ENCODE measurements at regions not wholly inside any gene's neighbourhood (a gene's known extent, or its start where the extent isn't known, plus 50 kb on each side); places are given as distances from the start of the nearest gene placed in this dataset.

- no peak overlapping the region for H3K27ac ChIP-seq
- no peaks in the 10 kb centered on the region for H3K36me3 ChIP-seq
- no peaks in the 10 kb centered on the region for H3K9me3 ChIP-seq
- no peak for TF ChIP-seq EP300 (IDR thresholded peaks at IDR 0.05)
- no peak for TF ChIP-seq POLR2A (IDR thresholded peaks at IDR 0.05)
- TF ChIP-seq POLR2AphosphoS5 (IDR thresholded peaks at IDR 0.05): no peak
- no peak for TF ChIP-seq CTCF (IDR thresholded peaks at IDR 0.05)
- peaks cover 1% of the 10 kb centered on the region for H3K27me3 ChIP-seq
- no peak for DNase-seq (ENCODE audit: low spot score in 2 of 2)
- H3K4me3 ChIP-seq: no peak overlapping the region
- no peaks in the 10 kb centered on the region for H3K4me1 ChIP-seq
Observed at GRCh38 chr1:70542030-70542429, 131.0 kb downstream of the CTH start.

GRCh38 chr1:70542856-70543255 is 131.8 kb downstream of the CTH start:
- Histone ChIP-seq H3K9me3 (no peaks in the 10 kb centered on the region), H3K27me3 (no peaks in the 10 kb centered on the region), H3K4me3 (no peak overlapping the region), H3K4me1 (no peaks in the 10 kb centered on the region), H3K36me3 (no peaks in the 10 kb centered on the region), H3K27ac (no peak overlapping the region)
- TF ChIP-seq POLR2AphosphoS5 (IDR thresholded peaks at IDR 0.05) (no peak), POLR2A (IDR thresholded peaks at IDR 0.05) (no peak), EP300 (IDR thresholded peaks at IDR 0.05) (no peak), CTCF (IDR thresholded peaks at IDR 0.05) (no peak)
- 41% methylated on average over 2 of the region's 2 CpGs for WGBS
- DNase-seq (ENCODE audit: low spot score in 2 of 2): no peak

- Histone ChIP-seq H3K4me1 (no peaks in the 10 kb centered on the region), H3K9me3 (no peaks in the 10 kb centered on the region), H3K27me3 (no peaks in the 10 kb centered on the region), H3K36me3 (no peaks in the 10 kb centered on the region), H3K4me3 (no peak overlapping the region), H3K27ac (no peak overlapping the region)
- no peak for DNase-seq (ENCODE audit: low spot score in 2 of 2)
- TF ChIP-seq POLR2AphosphoS5 (IDR thresholded peaks at IDR 0.05) (no peak), EP300 (IDR thresholded peaks at IDR 0.05) (no peak), CTCF (IDR thresholded peaks at IDR 0.05) (no peak), POLR2A (IDR thresholded peaks at IDR 0.05) (no peak)
- WGBS: 61% methylated on average over 1 of the region's 1 CpG
Observed at GRCh38 chr1:70546726-70547125, 135.7 kb downstream of the CTH start.

- no peak for DNase-seq (ENCODE audit: low spot score in 2 of 2)
- 17% methylated on average over 2 of the region's 2 CpGs for WGBS
- no peaks in the 10 kb centered on the region for H3K9me3 ChIP-seq
- no peak for TF ChIP-seq POLR2A (IDR thresholded peaks at IDR 0.05)
- TF ChIP-seq EP300 (IDR thresholded peaks at IDR 0.05): no peak
- no peak for TF ChIP-seq POLR2AphosphoS5 (IDR thresholded peaks at IDR 0.05)
- TF ChIP-seq CTCF (IDR thresholded peaks at IDR 0.05): no peak
- no peaks in the 10 kb centered on the region for H3K36me3 ChIP-seq
- H3K4me1 ChIP-seq: no peaks in the 10 kb centered on the region
- no peak overlapping the region for H3K27ac ChIP-seq
- H3K27me3 ChIP-seq: no peaks in the 10 kb centered on the region
- no peak overlapping the region for H3K4me3 ChIP-seq
Observed at GRCh38 chr1:70552662-70553566, 141.8 kb downstream of the CTH start.

- H3K36me3 ChIP-seq: no peaks in the 10 kb centered on the region
- H3K27me3 ChIP-seq: no peaks in the 10 kb centered on the region
- H3K4me3 ChIP-seq: no peak overlapping the region
- H3K27ac ChIP-seq: no peak overlapping the region
- TF ChIP-seq POLR2AphosphoS5 (IDR thresholded peaks at IDR 0.05) (no peak), CTCF (IDR thresholded peaks at IDR 0.05) (no peak), EP300 (IDR thresholded peaks at IDR 0.05) (no peak), POLR2A (IDR thresholded peaks at IDR 0.05) (no peak)
- no peak for DNase-seq (ENCODE audit: low spot score in 2 of 2)
- H3K9me3 ChIP-seq: no peaks in the 10 kb centered on the region
- no peaks in the 10 kb centered on the region for H3K4me1 ChIP-seq
- 59% methylated on average over 1 of the region's 1 CpG for WGBS
Observed at GRCh38 chr1:70553567-70553956, 142.5 kb downstream of the CTH start.

All from suprapubic skin (tissue), 4 donors.